Common myeloid progenitor, CD34-positive (primary cell): ENCODE measurements at regions not wholly inside any gene's neighbourhood (a gene's known extent, or its start where the extent isn't known, plus 50 kb on each side); places are given as distances from the start of the nearest gene placed in this dataset.

Experiments used
- CTCF ChIA-PET: fragments of 350-600 bp; sonication (Branson Sonifier 250); formaldehyde crosslinking; loops from one replicate; lab custom pipeline; 2021; ENCODE audit warnings: antibody characterized with exemption; lab: Charles Lee
- POLR2A ChIA-PET: fragments of 350-600 bp; sonication (Branson Sonifier 250); formaldehyde crosslinking; loops from one replicate; lab custom pipeline; 2021; ENCODE audit warnings: antibody characterized with exemption; lab: Charles Lee
- DNase-seq, 3 donors: peaks; one replicate each; pipeline versions ENCODE4 v3.0.0 to v3.0.0-alpha.2; 2013
- H3K27ac ChIP-seq, 2 experiments: 1 replicate in 1 of 2; 2 replicates in 1 of 2; pipeline ENCODE4 v1.7.0; 2013; ENCODE audit warnings: inconsistent platforms in 2 of 2, low read length in 2 of 2, mild to moderate bottlenecking in 2 of 2, low read depth in 1 of 2, moderate library complexity in 1 of 2; ENCODE audit not compliant: severe bottlenecking in 2 of 2, insufficient read depth in 1 of 2, poor library complexity in 1 of 2
- H3K27me3 ChIP-seq, 5 experiments: replicated peaks in 2 of 5; 1 replicate in 3 of 5; 2 replicates in 2 of 5; pipeline versions ENCODE4 v1.6.1 to v1.7.0; 2013; ENCODE audit warnings: low read length in 4 of 5, mild to moderate bottlenecking in 2 of 5, moderate library complexity in 2 of 5, inconsistent platforms in 1 of 5; ENCODE audit not compliant: insufficient read depth in 5 of 5, control insufficient read depth in 4 of 5
- H3K36me3 ChIP-seq, 4 experiments: 1 replicate in 2 of 4; 2 replicates in 2 of 4; pipeline versions ENCODE4 v1.6.1 to v1.7.0; 2013; ENCODE audit warnings: low read length in 3 of 4, control low read depth in 1 of 4, mild to moderate bottlenecking in 1 of 4; ENCODE audit not compliant: control insufficient read depth in 4 of 4, insufficient read depth in 4 of 4
- H3K4me1 ChIP-seq, 4 experiments: 1 replicate in 3 of 4; 2 replicates in 1 of 4; pipeline versions ENCODE4 v1.6.1 to v1.7.1; 2013; ENCODE audit warnings: low read length in 3 of 4, mild to moderate bottlenecking in 3 of 4, control low read depth in 1 of 4, inconsistent platforms in 1 of 4, moderate library complexity in 1 of 4; ENCODE audit not compliant: control insufficient read depth in 4 of 4, insufficient read depth in 4 of 4; ENCODE audit errors: control extremely low read depth in 1 of 4
- H3K4me3 ChIP-seq, 7 experiments: 1 replicate in 4 of 7; 2 replicates in 3 of 7; pipeline versions ENCODE4 v1.5.1 to v1.7.0; 2013; ENCODE audit warnings: mild to moderate bottlenecking in 7 of 7, low read length in 6 of 7, moderate library complexity in 6 of 7, inconsistent platforms in 2 of 7, low read depth in 2 of 7, control low read depth in 1 of 7; ENCODE audit not compliant: insufficient read depth in 4 of 7, control insufficient read depth in 1 of 7; ENCODE audit errors: extremely low read depth in 1 of 7
- H3K9me3 ChIP-seq, 5 experiments: 1 replicate in 4 of 5; 2 replicates in 1 of 5; pipeline versions ENCODE4 v1.6.1 to v1.7.1; 2013; ENCODE audit warnings: low read length in 4 of 5, mild to moderate bottlenecking in 2 of 5, inconsistent platforms in 1 of 5, low read depth in 1 of 5, moderate library complexity in 1 of 5; ENCODE audit not compliant: control insufficient read depth in 4 of 5, insufficient read depth in 2 of 5; ENCODE audit errors: control extremely low read depth in 1 of 5
- WGBS: methylation state at CpG from one replicate; pipeline ENCODE4 v1.1.5; 2013; ENCODE audit not compliant: insufficient coverage; 5-methylcytosine and 5-hydroxymethylcytosine counted together

GRCh38 chr2:11023326-11024258 lies 111.9 kb downstream of the KCNF1 start:
- Histone ChIP-seq H3K36me3 (no peaks in the 10 kb centered on the region), H3K4me1 (no peaks in the 10 kb centered on the region), H3K27me3 (peaks cover 0 to 17% (median 2%) of the 10 kb centered on the region in 5 experiments), H3K27ac (no peak overlapping the region), H3K9me3 (no peaks in the 10 kb centered on the region), H3K4me3 (no peak overlapping the region)
- POLR2A ChIA-PET, result no interaction called here
- CTCF ChIA-PET, result no interaction called here
- 89% methylated on average over 24 of the region's 29 CpGs for WGBS
- no peak for DNase-seq

- Histone ChIP-seq H3K27ac (no peak overlapping the region), H3K4me3 (no peak overlapping the region), H3K4me1 (no peaks in the 10 kb centered on the region), H3K27me3 (peaks cover 0 to 14% (median 2%) of the 10 kb centered on the region in 5 experiments), H3K9me3 (no peaks in the 10 kb centered on the region), H3K36me3 (no peaks in the 10 kb centered on the region)
- WGBS, result 86% methylated on average over 11 of the region's 14 CpGs
- DNase-seq, result no peak
- CTCF ChIA-PET, result no interaction called here
- POLR2A ChIA-PET, result no interaction called here
These were observed 112.5 kb downstream of the KCNF1 start for GRCh38 chr2:11024259-11024645.

GRCh38 chr2:11024687-11025086 lies 113.0 kb downstream of the KCNF1 start:
- Histone ChIP-seq H3K27me3 (peaks cover 0 to 12% (median under 1%) of the 10 kb centered on the region in 5 experiments), H3K36me3 (no peaks in the 10 kb centered on the region), H3K4me3 (no peak overlapping the region), H3K27ac (no peak overlapping the region), H3K9me3 (no peaks in the 10 kb centered on the region), H3K4me1 (no peaks in the 10 kb centered on the region)
- ChIA-PET POLR2A (no interaction called here), CTCF (no interaction called here)
- 84% methylated on average over 2 of the region's 7 CpGs for WGBS
- no peak for DNase-seq

GRCh38 chr2:11026286-11026921 lies 114.7 kb downstream of the KCNF1 start:
- Histone ChIP-seq H3K27me3 (peaks cover 0 to 6% (median 0%) of the 10 kb centered on the region in 5 experiments), H3K4me1 (no peaks in the 10 kb centered on the region), H3K27ac (no peak overlapping the region), H3K36me3 (no peaks in the 10 kb centered on the region), H3K9me3 (no peaks in the 10 kb centered on the region), H3K4me3 (no peak overlapping the region)
- ChIA-PET CTCF (no interaction called here), POLR2A (no interaction called here)
- WGBS, result 95% methylated on average over 13 of the region's 15 CpGs
- DNase-seq, result no peak

- Histone ChIP-seq H3K4me3 (no peak overlapping the region), H3K36me3 (no peaks in the 10 kb centered on the region), H3K27me3 (peaks cover 0 to 5% (median 0%) of the 10 kb centered on the region in 5 experiments), H3K9me3 (no peaks in the 10 kb centered on the region), H3K27ac (no peak overlapping the region), H3K4me1 (no peaks in the 10 kb centered on the region)
- DNase-seq, result no peak
- ChIA-PET CTCF (no interaction called here), POLR2A (no interaction called here)
- 92% methylated on average over 4 of the region's 7 CpGs for WGBS
These were observed 115.5 kb downstream of the KCNF1 start for GRCh38 chr2:11027195-11027594.

- Histone ChIP-seq H3K27me3 (peaks cover 0 to 8% (median 2%) of the 10 kb centered on the region in 5 experiments), H3K27ac (no peak overlapping the region), H3K9me3 (peaks cover 0 to 7% (median 3%) of the 10 kb centered on the region in 5 experiments), H3K4me1 (peaks cover 0 to 2% (median 0%) of the 10 kb centered on the region in 4 experiments), H3K4me3 (no peak overlapping the region), H3K36me3 (no peaks in the 10 kb centered on the region)
- POLR2A ChIA-PET, result no interaction called here
- WGBS, result 88% methylated on average over 4 of the region's 5 CpGs
- CTCF ChIA-PET, result no interaction called here
- DNase-seq, result no peak
These were observed 116.7 kb downstream of the KCNF1 start for GRCh38 chr2:11028407-11028916.

GRCh38 chr2:11029136-11029535 lies 117.4 kb downstream of the KCNF1 start:
- H3K27ac ChIP-seq, result no peak overlapping the region
- 87% methylated on average over 6 of the region's 6 CpGs for WGBS
- no peak for DNase-seq
- POLR2A ChIA-PET, result no interaction called here
- H3K9me3 ChIP-seq, result peaks cover 0 to 8% (median 3%) of the 10 kb centered on the region in 5 experiments
- CTCF ChIA-PET, result no interaction called here
- peaks cover 0 to 2% (median 0%) of the 10 kb centered on the region in 4 experiments for H3K4me1 ChIP-seq
- H3K36me3 ChIP-seq, result no peaks in the 10 kb centered on the region
- H3K4me3 ChIP-seq, result no peak overlapping the region
- peaks cover 0 to 8% (median 2%) of the 10 kb centered on the region in 5 experiments for H3K27me3 ChIP-seq
